ENCODE measurements at regions not wholly inside any gene's neighbourhood (a gene's known extent, or its start where the extent isn't known, plus 50 kb on each side); places are given as distances from the start of the nearest gene placed in this dataset.

- no peak for TF ChIP-seq CTCF (IDR thresholded peaks at IDR 0.05)
- no peak for TF ChIP-seq POLR2A (IDR thresholded peaks at IDR 0.05)
Measured at GRCh38 chr7:46414946-46415345, 493.9 kb upstream of the IGFBP3 start.

Measured in heart left ventricle (tissue), 13 donors.